ENCODE measurements at regions not wholly inside any gene's neighbourhood (a gene's known extent, or its start where the extent isn't known, plus 50 kb on each side); places are given as distances from the start of the nearest gene placed in this dataset.

GRCh38 chr13:111947876-111948275 is 119.1 kb upstream of the SOX1 start:
- TF ChIP-seq, protein P1, sequence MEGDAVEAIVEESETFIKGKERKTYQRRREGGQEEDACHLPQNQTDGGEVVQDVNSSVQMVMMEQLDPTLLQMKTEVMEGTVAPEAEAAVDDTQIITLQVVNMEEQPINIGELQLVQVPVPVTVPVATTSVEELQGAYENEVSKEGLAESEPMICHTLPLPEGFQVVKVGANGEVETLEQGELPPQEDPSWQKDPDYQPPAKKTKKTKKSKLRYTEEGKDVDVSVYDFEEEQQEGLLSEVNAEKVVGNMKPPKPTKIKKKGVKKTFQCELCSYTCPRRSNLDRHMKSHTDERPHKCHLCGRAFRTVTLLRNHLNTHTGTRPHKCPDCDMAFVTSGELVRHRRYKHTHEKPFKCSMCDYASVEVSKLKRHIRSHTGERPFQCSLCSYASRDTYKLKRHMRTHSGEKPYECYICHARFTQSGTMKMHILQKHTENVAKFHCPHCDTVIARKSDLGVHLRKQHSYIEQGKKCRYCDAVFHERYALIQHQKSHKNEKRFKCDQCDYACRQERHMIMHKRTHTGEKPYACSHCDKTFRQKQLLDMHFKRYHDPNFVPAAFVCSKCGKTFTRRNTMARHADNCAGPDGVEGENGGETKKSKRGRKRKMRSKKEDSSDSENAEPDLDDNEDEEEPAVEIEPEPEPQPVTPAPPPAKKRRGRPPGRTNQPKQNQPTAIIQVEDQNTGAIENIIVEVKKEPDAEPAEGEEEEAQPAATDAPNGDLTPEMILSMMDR (IDR thresholded peaks at IDR 0.05), result no peak
- no peak for TF ChIP-seq EZH2 (IDR thresholded peaks at IDR 0.05; ENCODE audit: borderline replicate concordance, insufficient read depth, low read depth, low read length, poor library complexity, severe bottlenecking)

All from B cell (primary cell).